Thyroid gland (tissue), 4 donors: ENCODE measurements at regions not wholly inside any gene's neighbourhood (a gene's known extent, or its start where the extent isn't known, plus 50 kb on each side); places are given as distances from the start of the nearest gene placed in this dataset.

Experiments used
- POLR2A ChIP-seq, 2 donors: fragments of 450-650 bp; IDR thresholded peaks; one replicate each; pipeline ENCODE4 v1.6.1; 2017; ENCODE audit warnings: antibody characterized with exemption in 2 of 2, mild to moderate bottlenecking in 2 of 2, moderate library complexity in 1 of 2
- TF ChIP-seq, protein P1 (sequence below), 6 experiments: fragments of 200-600 bp in 3 of 6; fragments of 450-650 bp in 3 of 6; sonication (generic) in 3 of 6; IDR thresholded peaks; one replicate each; pipeline ENCODE4 v1.5.1; 2016 to 2019; ENCODE audit warnings: antibody characterized with exemption in 6 of 6, mild to moderate bottlenecking in 2 of 6, inconsistent platforms in 1 of 6, moderate library complexity in 1 of 6

GRCh38 chr1:166221316-166221715, 54.5 kb upstream of the FAM78B start:
- no peak for TF ChIP-seq POLR2A (IDR thresholded peaks at IDR 0.05)
- TF ChIP-seq, protein P1, sequence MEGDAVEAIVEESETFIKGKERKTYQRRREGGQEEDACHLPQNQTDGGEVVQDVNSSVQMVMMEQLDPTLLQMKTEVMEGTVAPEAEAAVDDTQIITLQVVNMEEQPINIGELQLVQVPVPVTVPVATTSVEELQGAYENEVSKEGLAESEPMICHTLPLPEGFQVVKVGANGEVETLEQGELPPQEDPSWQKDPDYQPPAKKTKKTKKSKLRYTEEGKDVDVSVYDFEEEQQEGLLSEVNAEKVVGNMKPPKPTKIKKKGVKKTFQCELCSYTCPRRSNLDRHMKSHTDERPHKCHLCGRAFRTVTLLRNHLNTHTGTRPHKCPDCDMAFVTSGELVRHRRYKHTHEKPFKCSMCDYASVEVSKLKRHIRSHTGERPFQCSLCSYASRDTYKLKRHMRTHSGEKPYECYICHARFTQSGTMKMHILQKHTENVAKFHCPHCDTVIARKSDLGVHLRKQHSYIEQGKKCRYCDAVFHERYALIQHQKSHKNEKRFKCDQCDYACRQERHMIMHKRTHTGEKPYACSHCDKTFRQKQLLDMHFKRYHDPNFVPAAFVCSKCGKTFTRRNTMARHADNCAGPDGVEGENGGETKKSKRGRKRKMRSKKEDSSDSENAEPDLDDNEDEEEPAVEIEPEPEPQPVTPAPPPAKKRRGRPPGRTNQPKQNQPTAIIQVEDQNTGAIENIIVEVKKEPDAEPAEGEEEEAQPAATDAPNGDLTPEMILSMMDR (IDR thresholded peaks at IDR 0.05) = no peak
